Transverse colon (tissue), 4 donors: ENCODE measurements at regions not wholly inside any gene's neighbourhood (a gene's known extent, or its start where the extent isn't known, plus 50 kb on each side); places are given as distances from the start of the nearest gene placed in this dataset.

Experiments used
- DNase-seq: peaks from one replicate; pipeline ENCODE4 v3.0.0-alpha.2; 2019
- H3K27ac ChIP-seq, 4 donors: fragments of 200-600 bp; sonication (generic); 2 replicates each; pipeline ENCODE4 v1.5.1; 2016 to 2018; ENCODE audit warnings: inconsistent platforms in 4 of 4
- H3K27me3 ChIP-seq: fragments of 200-600 bp; sonication (generic); 2 replicates; pipeline ENCODE4 v1.5.1; 2017; ENCODE audit warnings: inconsistent platforms
- H3K36me3 ChIP-seq, 4 donors: fragments of 200-600 bp; sonication (generic); 2 replicates each; pipeline ENCODE4 v1.5.1; 2017 to 2019; ENCODE audit warnings: inconsistent platforms in 4 of 4
- H3K4me1 ChIP-seq, 4 donors: fragments of 200-600 bp; sonication (generic); 2 replicates each; pipeline ENCODE4 v1.5.1; 2017 to 2020; ENCODE audit warnings: inconsistent platforms in 4 of 4
- H3K4me3 ChIP-seq, 4 donors: fragments of 200-600 bp; sonication (generic); 1 replicate in 1 of 4; 2 replicates in 3 of 4; pipeline versions ENCODE4 v1.5.1 to v1.6.1; 2017 to 2019; ENCODE audit warnings: inconsistent platforms in 4 of 4
- H3K9me3 ChIP-seq, 2 donors: fragments of 200-600 bp; sonication (generic); 2 replicates each; pipeline ENCODE4 v1.5.1; 2017 to 2019; ENCODE audit warnings: inconsistent platforms in 2 of 2
- CTCF ChIP-seq, 5 experiments: fragments of 200-600 bp in 3 of 5; fragments of 450-650 bp in 2 of 5; sonication (generic) in 3 of 5; IDR thresholded peaks; 1 replicate in 2 of 5; 2 replicates in 3 of 5; pipeline ENCODE4 v1.5.1; 2016 to 2017; ENCODE audit warnings: antibody characterized with exemption in 5 of 5, inconsistent platforms in 3 of 5, mild to moderate bottlenecking in 2 of 5, moderate library complexity in 1 of 5
- EP300 ChIP-seq: sonication (generic); formaldehyde crosslinking; IDR thresholded peaks from one replicate; pipeline ENCODE4 v1.6.1; 2017; ENCODE audit warnings: antibody characterized with exemption, low read depth
- POLR2A ChIP-seq: fragments of 450-650 bp; IDR thresholded peaks from one replicate; pipeline ENCODE4 v1.6.1; 2016; ENCODE audit warnings: antibody characterized with exemption, mild to moderate bottlenecking, moderate library complexity
- POLR2AphosphoS5 ChIP-seq, 3 donors: sonication (generic); formaldehyde crosslinking; IDR thresholded peaks; one replicate each; pipeline ENCODE4 v1.6.1; 2016; ENCODE audit warnings: antibody characterized with exemption in 3 of 3
- WGBS, 2 donors: methylation state at CpG; one replicate each; pipeline ENCODE4 v1.1.5; 2018; ENCODE audit warnings: low coverage in 1 of 2; 5-methylcytosine and 5-hydroxymethylcytosine counted together
- in situ Hi-C, 4 donors: fragments of 200-750 bp; cut with MboI; loops; one replicate each; pipeline versions ENCODE4 v1.15.0 to v1.15.1; 2017; ENCODE audit warnings: low sequenced_read_pairs in 3 of 4, low pct_ligation_motif_present in 1 of 4, low pct_unique_long_range_greater_than_20kb in 1 of 4
- intact Hi-C: fragments of 100-400 bp; cut with DNase I; formaldehyde crosslinking; loops from one replicate; pipeline ENCODE4 v1.15.1; 2023; ENCODE audit warnings: low total_unique reads

- TF ChIP-seq CTCF (IDR thresholded peaks at IDR 0.05), result no peak
- intact Hi-C loops (no loop called here), in situ Hi-C loops (no loop called here)
- H3K27ac ChIP-seq, result no peak overlapping the region
- 41 to 50% methylated on average over 4 of the region's 4 CpGs for WGBS, 2 donors
- H3K4me3 ChIP-seq, result no peak overlapping the region
- H3K27me3 ChIP-seq, result no peaks in the 10 kb centered on the region
- H3K4me1 ChIP-seq, result no peaks in the 10 kb centered on the region
- no peak for DNase-seq
- H3K36me3 ChIP-seq, result no peaks in the 10 kb centered on the region
- peaks cover 0 to 3% of the 10 kb centered on the region in 2 donors for H3K9me3 ChIP-seq
These were observed 412.8 kb downstream of the KIF2B start for GRCh38 chr17:54235571-54235970.

- WGBS, 2 donors, result 61 to 70% methylated on average over 3 to 5 of the region's 5 CpGs
These were observed 415.3 kb downstream of the KIF2B start for GRCh38 chr17:54237911-54238515.

GRCh38 chr17:54239291-54239690 is 416.6 kb downstream of the KIF2B start:
- H3K27me3 ChIP-seq, result no peaks in the 10 kb centered on the region
- DNase-seq, result no peak
- H3K9me3 ChIP-seq, result peaks cover 0 to 3% of the 10 kb centered on the region in 2 donors
- no peaks in the 10 kb centered on the region for H3K36me3 ChIP-seq
- H3K4me3 ChIP-seq, result no peak overlapping the region
- no peak for TF ChIP-seq CTCF (IDR thresholded peaks at IDR 0.05)
- H3K27ac ChIP-seq, result no peak overlapping the region
- intact Hi-C loops (no loop called here), in situ Hi-C loops (no loop called here)
- H3K4me1 ChIP-seq, result no peaks in the 10 kb centered on the region

More at GRCh38 chr17:54237911-54238515, 415.3 kb downstream of the KIF2B start:
- intact Hi-C loops, result no loop called here
- DNase-seq, result no peak
- Histone ChIP-seq H3K4me3 (no peak overlapping the region), H3K36me3 (no peaks in the 10 kb centered on the region), H3K4me1 (no peaks in the 10 kb centered on the region), H3K9me3 (peaks cover 0 to 3% of the 10 kb centered on the region in 2 donors), H3K27me3 (no peaks in the 10 kb centered on the region), H3K27ac (no peak overlapping the region)
- TF ChIP-seq POLR2A, result no peak
- TF ChIP-seq EP300, result no peak
- no peak for TF ChIP-seq POLR2AphosphoS5 (IDR thresholded peaks at IDR 0.05)
- TF ChIP-seq CTCF (IDR thresholded peaks at IDR 0.05), result no peak
- in situ Hi-C loops, result no loop called here

- Histone ChIP-seq H3K36me3 (no peaks in the 10 kb centered on the region), H3K27me3 (no peaks in the 10 kb centered on the region), H3K4me3 (no peak overlapping the region), H3K4me1 (no peaks in the 10 kb centered on the region), H3K9me3 (no peaks in the 10 kb centered on the region), H3K27ac (no peak overlapping the region)
- DNase-seq, result no peak
- WGBS, 2 donors, result 84 to 86% methylated on average over 3 of the region's 3 CpGs
- intact Hi-C loops, result no loop called here
- in situ Hi-C loops, result no loop called here
- TF ChIP-seq POLR2AphosphoS5 (IDR thresholded peaks at IDR 0.05), result no peak
- no peak for TF ChIP-seq EP300
- no peak for TF ChIP-seq CTCF (IDR thresholded peaks at IDR 0.05)
- no peak for TF ChIP-seq POLR2A
These were observed 433.0 kb downstream of the KIF2B start for GRCh38 chr17:54255696-54256095.
